OCI-LY1 (cell line): ENCODE measurements at regions not wholly inside any gene's neighbourhood (a gene's known extent, or its start where the extent isn't known, plus 50 kb on each side); places are given as distances from the start of the nearest gene placed in this dataset.

Experiments used
- H2AFZ ChIP-seq: fragments of 200-600 bp; sonication (generic), shearing (Covaris generic); 2 replicates; pipeline ENCODE4 v1.6.0; 2014; ENCODE audit warnings: antibody characterized with exemption, mild to moderate bottlenecking, low read length
- H3F3A ChIP-seq: fragments of 200-600 bp; sonication (generic), shearing (Covaris generic); 2 replicates; pipeline ENCODE4 v1.6.0; 2014; ENCODE audit warnings: mild to moderate bottlenecking, antibody characterized with exemption, low read length, moderate library complexity; ENCODE audit not compliant: insufficient read depth
- H3K27ac ChIP-seq: fragments of 200-600 bp; sonication (generic); 2 replicates; pipeline ENCODE4 v1.5.1; 2014; ENCODE audit warnings: low read length, mixed run types, mild to moderate bottlenecking, low read depth; ENCODE audit not compliant: poor library complexity, severe bottlenecking
- H3K27me3 ChIP-seq: fragments of 200-600 bp; sonication (generic); 2 replicates; pipeline ENCODE4 v1.6.0; 2014; ENCODE audit warnings: antibody characterized with exemption, mild to moderate bottlenecking, low read length, moderate library complexity; ENCODE audit not compliant: insufficient read depth
- H3K36me3 ChIP-seq: fragments of 200-600 bp; sonication (generic); 2 replicates; pipeline ENCODE4 v1.6.1; 2014; ENCODE audit warnings: mild to moderate bottlenecking, antibody characterized with exemption, low read length, moderate library complexity, mixed read lengths; ENCODE audit not compliant: insufficient read depth
- H3K4me1 ChIP-seq: fragments of 200-600 bp; sonication (generic); 2 replicates; pipeline ENCODE4 v1.5.1; 2014; ENCODE audit warnings: mild to moderate bottlenecking, low read length, moderate library complexity; ENCODE audit not compliant: insufficient read depth, severe bottlenecking
- H3K4me2 ChIP-seq: fragments of 200-600 bp; sonication (generic), shearing (Covaris generic); 2 replicates; pipeline ENCODE4 v1.6.1; 2014; ENCODE audit warnings: low read length
- H3K4me3 ChIP-seq: fragments of 200-600 bp; sonication (generic); 2 replicates; pipeline ENCODE4 v1.5.1; 2014; ENCODE audit warnings: low read length, low read depth, mild to moderate bottlenecking, mixed read lengths; ENCODE audit not compliant: poor library complexity, severe bottlenecking
- H3K79me2 ChIP-seq: fragments of 200-600 bp; shearing (Covaris generic); 2 replicates; pipeline ENCODE4 v1.6.1; 2016; ENCODE audit warnings: mixed run types, low read length, mixed read lengths; ENCODE audit not compliant: insufficient read depth
- H3K9ac ChIP-seq: fragments of 200-600 bp; sonication (generic), shearing (Covaris generic); 2 replicates; pipeline ENCODE4 v1.6.1; 2014; ENCODE audit warnings: mild to moderate bottlenecking, low read length, mixed read lengths
- H3K9me2 ChIP-seq: fragments of 200-600 bp; sonication (generic), shearing (Covaris generic); 2 replicates; pipeline ENCODE4 v1.6.1; 2014; ENCODE audit warnings: low read depth, mild to moderate bottlenecking, low read length, mixed read lengths
- H3K9me3 ChIP-seq: fragments of 200-600 bp; shearing (Covaris generic); 2 replicates; pipeline ENCODE4 v1.6.1; 2014; ENCODE audit warnings: low read length, mixed read lengths
- H4K20me1 ChIP-seq: fragments of 200-600 bp; sonication (generic), shearing (Covaris generic); 2 replicates; pipeline ENCODE4 v1.6.0; 2016; ENCODE audit warnings: mild to moderate bottlenecking, low read length; ENCODE audit not compliant: insufficient read depth
- EZH2 ChIP-seq: fragments of 200-600 bp; sonication (generic), shearing (Covaris generic); IDR thresholded peaks from 2 replicates; pipeline ENCODE4 v1.8.0; 2017; ENCODE audit warnings: borderline replicate concordance, mixed run types, mild to moderate bottlenecking, antibody characterized with exemption, low read length, moderate library complexity, mixed read lengths
- TF ChIP-seq, protein P1 (sequence below): fragments of 200-600 bp; sonication (generic), shearing (Covaris generic); IDR thresholded peaks from 2 replicates; pipeline ENCODE4 v1.5.1; 2017; ENCODE audit warnings: mild to moderate bottlenecking, antibody characterized with exemption, low read length, moderate library complexity, mixed read lengths

DNA sequence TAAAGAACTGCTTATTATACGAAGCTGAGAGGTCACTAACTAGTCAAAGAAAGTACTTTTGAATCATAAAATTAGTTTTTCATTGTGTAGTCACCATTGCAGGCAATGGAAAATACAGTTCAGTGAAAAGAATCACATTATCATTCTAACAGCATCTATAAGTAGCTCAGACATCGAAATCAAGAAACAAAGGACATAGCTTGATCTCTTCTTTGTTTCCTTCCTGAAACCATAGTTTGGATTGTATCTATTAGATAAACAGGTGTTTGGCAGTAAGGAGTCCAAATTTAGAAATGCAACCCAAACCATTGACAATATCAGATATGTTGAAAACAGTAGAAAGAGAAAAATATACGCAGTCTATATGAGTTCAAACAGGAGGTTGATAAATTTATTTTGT lies 697.3 kb downstream of the TFAP2A start:
- Histone ChIP-seq H4K20me1 (no peaks in the 10 kb centered on the region), H3K36me3 (no peaks in the 10 kb centered on the region), H3K27ac (no peak overlapping the region), H3K4me3 (no peak overlapping the region), H3K9me2 (no peaks in the 10 kb centered on the region), H3K79me2 (no peaks in the 10 kb centered on the region), H3K4me1 (no peaks in the 10 kb centered on the region), H3K4me2 (no peak overlapping the region), H3K27me3 (no peaks in the 10 kb centered on the region), H2AFZ (no peak overlapping the region), H3F3A (no peaks in the 10 kb centered on the region), H3K9me3 (no peaks in the 10 kb centered on the region), H3K9ac (no peak overlapping the region)
- TF ChIP-seq EZH2, result no peak
- TF ChIP-seq, protein P1, sequence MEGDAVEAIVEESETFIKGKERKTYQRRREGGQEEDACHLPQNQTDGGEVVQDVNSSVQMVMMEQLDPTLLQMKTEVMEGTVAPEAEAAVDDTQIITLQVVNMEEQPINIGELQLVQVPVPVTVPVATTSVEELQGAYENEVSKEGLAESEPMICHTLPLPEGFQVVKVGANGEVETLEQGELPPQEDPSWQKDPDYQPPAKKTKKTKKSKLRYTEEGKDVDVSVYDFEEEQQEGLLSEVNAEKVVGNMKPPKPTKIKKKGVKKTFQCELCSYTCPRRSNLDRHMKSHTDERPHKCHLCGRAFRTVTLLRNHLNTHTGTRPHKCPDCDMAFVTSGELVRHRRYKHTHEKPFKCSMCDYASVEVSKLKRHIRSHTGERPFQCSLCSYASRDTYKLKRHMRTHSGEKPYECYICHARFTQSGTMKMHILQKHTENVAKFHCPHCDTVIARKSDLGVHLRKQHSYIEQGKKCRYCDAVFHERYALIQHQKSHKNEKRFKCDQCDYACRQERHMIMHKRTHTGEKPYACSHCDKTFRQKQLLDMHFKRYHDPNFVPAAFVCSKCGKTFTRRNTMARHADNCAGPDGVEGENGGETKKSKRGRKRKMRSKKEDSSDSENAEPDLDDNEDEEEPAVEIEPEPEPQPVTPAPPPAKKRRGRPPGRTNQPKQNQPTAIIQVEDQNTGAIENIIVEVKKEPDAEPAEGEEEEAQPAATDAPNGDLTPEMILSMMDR, result no peak

DNA sequence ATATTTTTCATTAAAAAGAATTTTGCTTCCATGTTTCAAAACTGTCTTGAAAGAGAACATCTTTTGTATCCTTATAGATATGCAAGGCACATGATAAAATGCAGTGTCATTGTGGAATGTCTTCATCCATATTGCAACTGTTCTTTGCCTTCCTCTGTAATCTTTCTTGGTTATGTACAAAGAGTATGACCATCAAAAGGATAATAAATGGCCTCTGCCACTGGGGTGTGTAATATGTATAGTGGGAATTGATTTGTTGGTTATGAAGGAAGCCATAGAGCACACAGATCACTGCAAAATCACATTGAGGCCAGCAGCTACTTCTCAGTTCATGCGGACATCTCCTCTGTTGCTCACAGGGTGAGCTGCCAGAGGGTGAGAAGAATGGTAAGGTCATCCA lies 703.5 kb downstream of the TFAP2A start:
- TF ChIP-seq EZH2, result no peak
- TF ChIP-seq, protein P1, result no peak

DNA sequence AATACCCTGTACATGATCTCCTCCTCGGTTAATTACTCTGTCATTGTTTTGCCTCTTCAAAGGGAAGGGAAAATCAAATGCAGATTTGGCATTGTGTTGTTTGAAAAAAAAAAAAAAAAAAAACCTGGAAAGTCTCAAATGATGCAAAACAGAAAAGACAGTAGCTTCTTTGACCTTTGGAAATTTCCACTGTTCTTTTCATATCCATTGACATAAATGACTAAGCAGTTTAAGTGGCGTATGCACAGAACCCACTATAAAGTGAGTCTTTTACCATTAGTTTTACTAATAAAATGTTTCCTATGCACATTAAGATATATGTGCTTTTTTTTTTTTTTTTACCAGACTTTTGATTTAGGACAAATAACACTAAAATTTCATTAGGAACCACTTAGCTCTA lies 704.3 kb downstream of the TFAP2A start:
- H3K27ac ChIP-seq, result no peak overlapping the region
- H3F3A ChIP-seq, result no peaks in the 10 kb centered on the region
- no peak overlapping the region for H3K9ac ChIP-seq
- no peak overlapping the region for H2AFZ ChIP-seq
- no peak overlapping the region for H3K4me3 ChIP-seq
- no peak for TF ChIP-seq EZH2
- TF ChIP-seq, protein P1, result no peak
- H3K79me2 ChIP-seq, result no peaks in the 10 kb centered on the region
- H4K20me1 ChIP-seq, result no peaks in the 10 kb centered on the region
- H3K9me2 ChIP-seq, result no peaks in the 10 kb centered on the region
- H3K9me3 ChIP-seq, result no peaks in the 10 kb centered on the region
- H3K27me3 ChIP-seq, result no peaks in the 10 kb centered on the region
- no peak overlapping the region for H3K4me2 ChIP-seq
- H3K36me3 ChIP-seq, result no peaks in the 10 kb centered on the region
- no peaks in the 10 kb centered on the region for H3K4me1 ChIP-seq

More for the DNA sequence above, 703.5 kb downstream of the TFAP2A start:
- Histone ChIP-seq H3K9me2 (no peaks in the 10 kb centered on the region), H3K79me2 (no peaks in the 10 kb centered on the region), H2AFZ (no peak overlapping the region), H4K20me1 (no peaks in the 10 kb centered on the region), H3K9ac (no peak overlapping the region), H3F3A (no peaks in the 10 kb centered on the region), H3K4me3 (no peak overlapping the region), H3K27ac (no peak overlapping the region), H3K36me3 (no peaks in the 10 kb centered on the region), H3K27me3 (no peaks in the 10 kb centered on the region), H3K9me3 (no peaks in the 10 kb centered on the region), H3K4me1 (no peaks in the 10 kb centered on the region), H3K4me2 (no peak overlapping the region)
